Activated CD4-positive, alpha-beta T cell treated with anti-CD3 and anti-CD28 coated beads, Interleukin-2, amount 50 U/mL, for 16 hours (primary cell): ENCODE measurements at regions not wholly inside any gene's neighbourhood (a gene's known extent, or its start where the extent isn't known, plus 50 kb on each side); places are given as distances from the start of the nearest gene placed in this dataset.

Experiments
- DNase-seq: peaks from one replicate; pipeline ENCODE4 v3.0.0-alpha.2; 2020

- no peak for DNase-seq
These were observed 608.4 kb downstream of the HDGFL1 start for GRCh38 chr6:23177806-23178205.

- no peak for DNase-seq
These were observed 610.6 kb downstream of the HDGFL1 start for GRCh38 chr6:23179994-23180393.

DNA sequence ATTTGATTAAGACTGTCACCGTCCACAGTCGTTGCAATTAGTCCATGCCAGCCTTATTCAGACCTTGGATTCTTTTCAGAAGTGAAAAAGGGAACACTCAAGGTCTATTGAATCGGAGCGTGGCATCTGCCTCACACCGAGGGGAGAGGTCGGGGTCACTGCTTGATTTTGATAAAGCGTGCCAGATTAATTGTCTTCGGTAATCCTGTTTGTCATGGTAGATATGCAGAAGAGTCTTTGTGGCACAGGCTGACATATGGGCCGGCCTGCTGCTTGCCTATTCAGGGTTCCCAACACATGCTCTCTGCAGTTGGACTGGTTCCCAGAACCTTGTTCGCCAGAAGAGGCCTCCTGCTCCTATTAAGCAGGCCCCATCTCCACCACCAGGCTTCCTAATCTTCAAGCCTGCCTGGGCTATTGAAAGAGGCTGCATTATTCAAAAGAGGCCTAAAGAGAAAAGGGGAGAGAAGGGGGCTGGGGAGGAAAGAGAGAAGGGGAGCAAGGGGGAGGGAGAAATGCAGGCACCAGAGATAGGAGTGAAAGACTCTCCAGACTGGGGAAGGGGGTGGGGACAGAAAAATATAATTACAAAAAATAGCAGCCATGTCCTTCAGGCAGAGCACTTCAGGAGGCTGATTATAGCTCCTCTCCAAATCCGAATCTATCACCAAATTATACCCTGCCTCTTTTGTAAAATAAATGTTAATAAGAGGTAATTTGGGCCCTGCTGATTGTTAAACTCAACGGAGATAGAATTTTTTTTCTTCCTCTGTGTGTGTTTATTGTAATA, 611.3 kb downstream of the HDGFL1 start:
- no peak for DNase-seq

DNA sequence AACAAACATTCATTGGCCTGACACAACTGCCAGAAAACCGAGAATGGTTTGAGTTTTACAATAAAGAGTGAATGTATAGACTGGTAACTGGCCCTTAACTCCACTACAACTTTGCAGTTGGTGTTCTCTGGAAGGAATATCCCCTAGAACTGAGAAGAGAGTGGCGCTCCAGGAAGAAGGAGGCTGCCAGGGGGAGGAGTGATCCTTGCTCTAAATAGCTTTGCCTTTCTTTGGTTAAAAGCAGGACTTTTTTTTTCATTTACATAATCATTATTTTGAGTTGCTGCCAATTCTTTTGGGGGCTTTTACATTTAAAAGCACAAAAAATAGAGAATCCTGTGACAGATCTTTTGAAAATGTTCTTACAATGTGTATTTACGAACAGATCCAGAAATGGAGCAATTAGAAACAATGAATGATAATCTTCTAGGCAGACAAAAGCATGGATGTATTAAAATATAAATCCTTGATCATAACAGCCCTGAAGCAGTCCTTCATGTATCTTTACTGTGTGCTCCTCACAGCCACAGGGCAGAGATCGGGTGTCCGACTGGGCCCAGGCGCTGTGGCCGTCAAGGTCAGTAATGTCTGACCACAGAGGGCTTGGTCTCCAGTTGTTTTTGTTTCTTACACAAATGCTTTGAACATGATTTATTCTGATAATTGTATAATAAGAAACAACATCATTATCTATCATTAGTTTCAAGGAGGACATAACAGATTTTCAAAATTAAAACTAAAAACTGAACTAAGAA, 612.2 kb downstream of the HDGFL1 start:
- DNase-seq = no peak

DNA sequence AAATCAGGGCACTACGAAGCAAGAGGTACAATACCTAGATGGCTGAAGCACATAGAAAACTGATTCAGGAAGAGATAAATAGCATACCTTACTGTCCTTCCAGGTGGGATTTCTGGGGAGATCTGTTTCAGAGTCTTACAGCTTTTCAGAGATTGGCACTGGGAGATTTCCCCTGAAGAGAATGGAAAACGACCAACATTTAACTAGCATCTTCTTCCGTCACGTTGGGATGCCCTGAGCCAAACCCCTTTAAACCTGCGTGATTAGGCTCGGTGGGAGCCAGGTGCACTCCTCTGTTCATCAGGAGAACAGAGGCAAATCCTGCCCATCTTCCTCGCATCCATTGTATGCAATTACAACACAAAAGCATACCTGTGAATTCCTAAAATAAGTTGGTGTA, 614.5 kb downstream of the HDGFL1 start:
- DNase-seq = no peak

- no peak for DNase-seq
These were observed 615.0 kb downstream of the HDGFL1 start for GRCh38 chr6:23184351-23184750.

- no peak for DNase-seq
These were observed 626.1 kb downstream of the HDGFL1 start for GRCh38 chr6:23195487-23195886.

DNA sequence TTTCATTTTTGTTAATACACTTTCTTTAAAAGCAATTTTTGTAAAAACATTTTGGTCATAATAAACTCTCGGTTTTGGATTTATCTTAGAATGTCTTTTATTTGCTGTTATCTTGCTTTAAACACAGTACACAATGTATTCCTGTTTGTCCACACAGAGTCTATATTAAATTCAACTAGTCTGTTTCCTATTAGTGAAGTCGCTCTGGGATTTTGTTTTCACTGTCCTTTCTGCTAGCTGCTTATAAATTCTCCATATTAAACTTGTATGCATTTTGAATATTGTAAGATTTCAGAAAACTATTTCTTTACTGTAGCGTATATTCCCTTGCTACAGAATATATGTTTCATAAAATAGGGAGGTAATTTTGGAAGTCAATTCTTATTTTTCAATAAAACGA, 630.2 kb downstream of the HDGFL1 start:
- DNase-seq = no peak

DNA sequence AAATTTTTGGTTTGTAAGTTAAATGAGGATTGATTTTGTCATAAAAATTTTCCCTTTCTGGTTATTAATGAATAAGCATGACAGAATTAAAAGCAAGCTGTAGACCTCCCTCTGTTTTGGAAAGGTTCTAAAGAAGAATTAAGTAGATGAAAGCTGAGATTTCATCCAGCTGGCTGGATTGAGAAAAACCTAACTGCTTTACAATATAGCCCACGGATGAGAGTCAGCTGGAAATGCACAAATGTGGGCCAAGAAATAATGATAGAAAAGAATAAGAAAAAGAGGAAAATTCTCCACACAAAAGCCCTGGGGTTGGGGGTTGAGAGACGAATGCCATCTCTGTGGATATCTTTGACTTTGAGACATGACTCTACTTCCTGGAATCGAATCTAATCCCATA, 631.6 kb downstream of the HDGFL1 start:
- DNase-seq = no peak

DNA sequence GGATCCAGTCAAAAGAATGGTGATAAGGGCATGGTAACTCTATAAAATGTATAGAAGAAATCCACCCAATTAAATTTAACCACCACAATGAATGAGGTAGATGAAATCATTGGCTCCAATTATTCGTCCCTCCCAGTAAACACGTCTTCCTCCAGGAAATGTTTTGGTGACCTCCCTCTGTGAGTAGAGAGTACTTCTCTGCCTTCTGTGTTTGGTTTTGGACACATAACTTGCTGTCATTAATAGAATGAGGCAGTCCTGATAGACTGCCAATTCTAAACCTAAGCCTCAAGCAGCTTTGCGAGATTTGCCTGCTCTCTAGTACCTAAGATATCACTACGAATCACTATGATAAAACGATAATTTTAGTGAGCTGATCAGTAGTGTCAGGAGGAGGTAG, 632.8 kb downstream of the HDGFL1 start:
- DNase-seq = no peak

GRCh38 chr6:23212398-23212797, 643.0 kb downstream of the HDGFL1 start:
- no peak for DNase-seq

GRCh38 chr6:23213193-23213592, 643.8 kb downstream of the HDGFL1 start:
- no peak for DNase-seq

DNA sequence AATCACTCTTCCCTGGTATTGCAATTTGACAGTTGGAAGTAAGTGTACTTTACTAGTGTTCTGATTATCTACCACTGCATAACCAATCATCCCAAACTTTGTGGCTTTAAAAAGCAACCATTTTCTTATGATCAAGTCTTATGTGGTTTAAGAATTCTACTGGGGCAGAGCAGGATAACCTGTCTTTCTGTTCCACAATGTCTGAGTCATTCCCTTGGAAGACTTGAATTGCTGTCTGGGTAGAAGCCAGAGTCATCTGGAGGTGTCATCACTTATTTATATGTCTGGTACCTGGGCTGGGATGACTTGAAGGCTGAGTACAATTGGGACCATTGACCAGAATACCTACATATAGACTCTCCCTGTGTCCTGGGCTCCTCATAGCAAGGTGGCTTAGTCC, 644.3 kb downstream of the HDGFL1 start:
- no peak for DNase-seq

- DNase-seq = no peak
These were observed 649.4 kb downstream of the HDGFL1 start for GRCh38 chr6:23218751-23219150.

GRCh38 chr6:23222724-23223123, 653.4 kb downstream of the HDGFL1 start:
- DNase-seq = no peak

GRCh38 chr6:23224540-23224939, 655.2 kb downstream of the HDGFL1 start:
- DNase-seq = no peak

DNA sequence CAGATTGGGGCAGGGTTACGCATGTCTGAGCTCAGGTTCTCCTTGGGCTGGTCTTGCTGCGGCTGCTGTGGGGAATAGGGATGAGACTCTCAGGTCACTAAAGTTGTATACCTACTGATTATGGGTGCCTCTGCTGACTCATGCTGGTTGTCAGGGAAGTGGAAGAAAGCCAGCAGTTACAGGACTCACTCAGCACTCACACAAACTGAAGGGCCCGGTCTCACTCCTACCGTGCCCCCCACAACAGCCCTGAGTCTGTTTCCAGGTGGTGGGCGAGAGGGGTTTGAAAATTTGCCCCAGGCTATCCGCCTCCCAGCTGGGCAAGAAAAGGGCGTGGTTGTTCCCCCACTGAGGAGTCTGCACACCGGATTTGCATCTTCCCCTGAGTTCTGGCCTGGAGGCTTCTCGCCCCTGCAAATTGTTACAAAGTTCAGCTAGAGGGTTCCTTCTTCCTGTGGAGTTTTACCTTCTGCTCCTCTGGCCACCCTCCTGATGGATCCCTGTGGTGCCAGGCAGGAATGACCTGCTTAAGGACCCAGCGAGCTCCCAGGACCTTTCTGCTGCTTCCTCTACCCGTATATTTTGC, 659.2 kb downstream of the HDGFL1 start:
- no peak for DNase-seq

DNA sequence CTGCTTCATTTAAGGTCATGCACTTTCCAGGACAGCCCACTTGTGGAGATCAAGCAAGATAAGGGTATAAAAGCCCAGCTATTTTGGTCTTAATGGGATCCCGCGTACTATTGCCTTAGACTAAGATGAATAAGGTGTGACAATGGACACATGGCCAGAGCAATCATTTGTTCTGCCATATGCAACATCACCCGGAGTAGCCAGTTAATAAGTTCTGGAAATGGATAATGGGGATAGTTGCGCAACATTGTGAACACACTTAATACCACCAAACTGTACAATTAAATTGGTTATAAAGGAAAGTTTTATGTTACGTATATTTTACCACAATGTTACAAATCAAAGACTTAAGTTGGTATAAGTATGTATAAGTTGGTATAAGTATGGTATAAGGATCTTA, 674.5 kb downstream of the HDGFL1 start:
- no peak for DNase-seq

DNA sequence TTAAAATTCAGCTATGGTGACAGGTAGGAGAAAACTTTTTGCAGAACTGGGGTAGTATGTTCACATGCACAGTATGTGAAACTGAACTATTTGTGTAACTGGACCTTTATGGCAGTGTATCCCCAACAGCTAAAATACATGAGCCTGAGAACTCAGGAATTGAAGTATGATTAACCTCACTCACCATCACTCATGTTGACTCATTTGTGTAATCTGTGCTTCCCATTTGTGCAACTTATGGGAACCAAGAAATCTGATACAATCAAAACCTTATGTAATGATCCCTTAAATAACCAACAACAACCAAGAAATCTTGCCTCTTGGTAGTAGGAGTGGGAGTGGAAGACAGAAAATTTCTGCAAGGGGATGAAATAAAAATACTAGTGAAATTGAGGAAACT, 674.9 kb downstream of the HDGFL1 start:
- no peak for DNase-seq

GRCh38 chr6:23245572-23245971, 676.2 kb downstream of the HDGFL1 start:
- DNase-seq = no peak

DNA sequence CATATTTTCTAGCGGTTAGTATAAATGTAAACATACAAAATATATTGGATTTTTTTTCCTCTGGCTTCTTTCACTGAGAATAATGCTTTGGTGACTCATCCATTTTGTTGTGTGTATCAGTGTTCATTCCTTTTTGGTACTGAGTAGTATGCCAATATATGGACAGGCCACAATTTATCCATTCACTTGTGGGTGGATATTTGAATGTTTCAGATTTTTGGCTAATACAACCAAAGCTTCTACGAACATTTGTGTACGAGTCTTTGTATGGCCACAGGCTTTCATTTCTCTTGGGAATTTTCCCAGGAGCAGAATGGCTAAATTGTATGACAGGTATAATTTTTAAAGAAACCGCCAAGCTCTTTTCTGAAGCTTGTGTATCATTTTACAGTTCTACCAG, 677.5 kb downstream of the HDGFL1 start:
- DNase-seq = no peak

GRCh38 chr6:23250556-23250955, 681.2 kb downstream of the HDGFL1 start:
- no peak for DNase-seq

GRCh38 chr6:23262864-23263263, 693.5 kb downstream of the HDGFL1 start:
- no peak for DNase-seq

GRCh38 chr6:23265270-23265669, 695.9 kb downstream of the HDGFL1 start:
- no peak for DNase-seq
